ENCODE measurements at regions not wholly inside any gene's neighbourhood (a gene's known extent, or its start where the extent isn't known, plus 50 kb on each side); places are given as distances from the start of the nearest gene placed in this dataset.

DNA sequence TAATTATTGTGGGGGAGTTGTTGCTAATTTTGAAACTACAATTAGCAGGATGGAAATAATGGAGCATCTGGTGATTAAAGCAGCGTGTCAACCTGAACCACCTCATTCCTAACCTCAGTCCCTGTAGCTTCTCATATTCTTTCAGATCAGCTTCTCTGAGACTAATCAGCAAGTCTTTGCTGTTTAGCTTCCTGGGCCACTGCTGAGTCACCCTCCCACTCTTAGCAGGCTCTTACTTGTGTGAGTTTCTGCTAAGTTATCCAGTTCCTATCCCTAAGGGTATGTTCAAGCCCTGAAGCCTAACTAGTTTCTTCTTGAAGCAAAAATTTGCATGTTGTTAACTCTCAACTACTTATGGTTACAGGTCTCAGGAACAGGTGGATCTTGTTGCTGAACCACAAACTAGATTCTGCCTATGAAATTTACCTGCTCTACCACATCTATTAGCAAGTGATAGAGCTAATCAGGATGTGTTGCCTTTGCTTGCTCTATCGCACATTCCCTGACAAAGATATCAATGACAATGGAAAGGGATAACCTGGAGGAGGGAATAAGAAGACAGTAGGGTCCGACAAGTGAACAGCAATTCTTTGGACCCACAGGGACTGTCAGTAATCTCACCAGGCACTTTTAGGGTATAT lies 134.2 kb downstream of the EIF4E start:
- TF ChIP-seq, protein P1, sequence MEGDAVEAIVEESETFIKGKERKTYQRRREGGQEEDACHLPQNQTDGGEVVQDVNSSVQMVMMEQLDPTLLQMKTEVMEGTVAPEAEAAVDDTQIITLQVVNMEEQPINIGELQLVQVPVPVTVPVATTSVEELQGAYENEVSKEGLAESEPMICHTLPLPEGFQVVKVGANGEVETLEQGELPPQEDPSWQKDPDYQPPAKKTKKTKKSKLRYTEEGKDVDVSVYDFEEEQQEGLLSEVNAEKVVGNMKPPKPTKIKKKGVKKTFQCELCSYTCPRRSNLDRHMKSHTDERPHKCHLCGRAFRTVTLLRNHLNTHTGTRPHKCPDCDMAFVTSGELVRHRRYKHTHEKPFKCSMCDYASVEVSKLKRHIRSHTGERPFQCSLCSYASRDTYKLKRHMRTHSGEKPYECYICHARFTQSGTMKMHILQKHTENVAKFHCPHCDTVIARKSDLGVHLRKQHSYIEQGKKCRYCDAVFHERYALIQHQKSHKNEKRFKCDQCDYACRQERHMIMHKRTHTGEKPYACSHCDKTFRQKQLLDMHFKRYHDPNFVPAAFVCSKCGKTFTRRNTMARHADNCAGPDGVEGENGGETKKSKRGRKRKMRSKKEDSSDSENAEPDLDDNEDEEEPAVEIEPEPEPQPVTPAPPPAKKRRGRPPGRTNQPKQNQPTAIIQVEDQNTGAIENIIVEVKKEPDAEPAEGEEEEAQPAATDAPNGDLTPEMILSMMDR (conservative IDR thresholded peaks at IDR 0.05), result no peak
- no peak for TF ChIP-seq EZH2 (IDR thresholded peaks at IDR 0.05; ENCODE audit: low read depth)

Measured in PC-9 (cell line).